ENCODE measurements at regions not wholly inside any gene's neighbourhood (a gene's known extent, or its start where the extent isn't known, plus 50 kb on each side); places are given as distances from the start of the nearest gene placed in this dataset.
"Not testable (repeated sequence)": the region's sequence is repeated elsewhere in the genome, so short reads cannot be mapped to it uniquely, and the experiment has no call there.

GRCh38 chr5:2817031-2817603, 65.6 kb upstream of the IRX2 start:
- TF ChIP-seq CTCF (IDR thresholded peaks at IDR 0.05; ENCODE audit: unreplicated experiment) = no peak
- no peak for DNase-seq (ENCODE audit: low spot score, unreplicated experiment)
- Mint-ChIP-seq H3K4me3 (ENCODE audit: low read depth) (no peak overlapping the region), H3K9me3 (ENCODE audit: low read depth) (no peaks in the 10 kb centered on the region), H3K4me1 (ENCODE audit: low read depth) (peaks cover 1% of the 10 kb centered on the region), H3K36me3 (ENCODE audit: insufficient read depth) (no peaks in the 10 kb centered on the region), H3K27ac (peak overlapping the region; percentile 71), H3K27me3 (peaks cover 92% of the 10 kb centered on the region)

GRCh38 chr5:2813678-2814077, 62.2 kb upstream of the IRX2 start:
- Mint-ChIP-seq H3K27ac (no peak overlapping the region), H3K4me3 (ENCODE audit: low read depth) (no peak overlapping the region), H3K27me3 (peaks cover 97% of the 10 kb centered on the region), H3K36me3 (ENCODE audit: insufficient read depth) (no peaks in the 10 kb centered on the region), H3K9me3 (ENCODE audit: low read depth) (no peaks in the 10 kb centered on the region), H3K4me1 (ENCODE audit: low read depth) (peaks cover 1% of the 10 kb centered on the region)
- no peak for TF ChIP-seq CTCF (IDR thresholded peaks at IDR 0.05; ENCODE audit: unreplicated experiment)
- DNase-seq (ENCODE audit: low spot score, unreplicated experiment) = no peak

- Mint-ChIP-seq H3K4me1 (ENCODE audit: low read depth) (no peaks in the 10 kb centered on the region), H3K27me3 (peaks cover 97% of the 10 kb centered on the region), H3K36me3 (ENCODE audit: insufficient read depth) (no peaks in the 10 kb centered on the region), H3K9me3 (ENCODE audit: low read depth) (no peaks in the 10 kb centered on the region), H3K4me3 (ENCODE audit: low read depth) (no peak overlapping the region), H3K27ac (no peak overlapping the region)
- TF ChIP-seq CTCF (IDR thresholded peaks at IDR 0.05; ENCODE audit: unreplicated experiment) = no peak
- no peak for DNase-seq (ENCODE audit: low spot score, unreplicated experiment)
These were observed 59.2 kb upstream of the IRX2 start for GRCh38 chr5:2810644-2811043.

DNA sequence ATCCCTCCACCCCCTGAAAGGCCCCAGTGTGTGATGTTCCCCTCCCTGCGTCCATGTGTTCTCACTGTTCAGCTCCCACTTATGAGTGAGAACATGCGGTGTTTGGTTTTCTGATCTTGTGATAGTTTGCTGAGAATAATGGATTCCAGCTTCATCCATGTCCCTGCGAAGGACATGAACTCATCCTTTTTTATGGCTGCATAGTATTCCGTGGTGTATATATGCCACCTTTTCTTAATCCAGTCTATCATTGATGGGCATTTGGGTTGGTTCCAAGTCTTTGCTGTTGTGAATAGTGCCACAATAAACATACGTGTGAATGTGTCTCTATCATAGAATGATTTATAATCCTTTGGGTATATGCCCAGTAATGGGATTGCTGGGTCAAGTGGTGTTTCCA, 55.8 kb upstream of the IRX2 start:
- H3K4me1 Mint-ChIP-seq (ENCODE audit: low read depth); H3K9me3 Mint-ChIP-seq (ENCODE audit: low read depth): not testable (repeated sequence)

GRCh38 chr5:2806176-2806575, 54.7 kb upstream of the IRX2 start:
- Mint-ChIP-seq H3K36me3 (ENCODE audit: insufficient read depth) (no peaks in the 10 kb centered on the region), H3K9me3 (ENCODE audit: low read depth) (no peaks in the 10 kb centered on the region), H3K27ac (no peak overlapping the region), H3K4me3 (ENCODE audit: low read depth) (no peak overlapping the region), H3K27me3 (peaks cover 94% of the 10 kb centered on the region), H3K4me1 (ENCODE audit: low read depth) (no peaks in the 10 kb centered on the region)
- TF ChIP-seq CTCF (IDR thresholded peaks at IDR 0.05; ENCODE audit: unreplicated experiment) = no peak
- no peak for DNase-seq (ENCODE audit: low spot score, unreplicated experiment)

More for the DNA sequence above, 55.8 kb upstream of the IRX2 start:
- H3K27me3 Mint-ChIP-seq = peaks cover 94% of the 10 kb centered on the region
- DNase-seq (ENCODE audit: low spot score, unreplicated experiment); H3K27ac Mint-ChIP-seq; H3K36me3 Mint-ChIP-seq (ENCODE audit: insufficient read depth); H3K4me3 Mint-ChIP-seq (ENCODE audit: low read depth): not testable (repeated sequence)

GRCh38 chr5:2805080-2805479, 53.6 kb upstream of the IRX2 start:
- no peaks in the 10 kb centered on the region for H3K36me3 Mint-ChIP-seq (ENCODE audit: insufficient read depth)
- no peak overlapping the region for H3K27ac Mint-ChIP-seq
- peaks cover 94% of the 10 kb centered on the region for H3K27me3 Mint-ChIP-seq
- no peak for DNase-seq (ENCODE audit: low spot score, unreplicated experiment)
- peak; percentile 48 for TF ChIP-seq CTCF (IDR thresholded peaks at IDR 0.05; ENCODE audit: unreplicated experiment)
- no peaks in the 10 kb centered on the region for H3K9me3 Mint-ChIP-seq (ENCODE audit: low read depth)
- no peak overlapping the region for H3K4me3 Mint-ChIP-seq (ENCODE audit: low read depth)
- H3K4me1 Mint-ChIP-seq (ENCODE audit: low read depth) = no peaks in the 10 kb centered on the region
